Endothelial cell of umbilical vein (primary cell): ENCODE measurements at regions not wholly inside any gene's neighbourhood (a gene's known extent, or its start where the extent isn't known, plus 50 kb on each side); places are given as distances from the start of the nearest gene placed in this dataset.

Source experiments
- CTCF ChIP-seq, 2 donors: IDR thresholded peaks; 1 replicate in 1 of 2; 2 replicates in 1 of 2; pipeline ENCODE4 v1.5.1; 2011; ENCODE audit warnings: low read length in 2 of 2, mild to moderate bottlenecking in 2 of 2, moderate library complexity in 2 of 2, control low read depth in 1 of 2, inconsistent platforms in 1 of 2, low read depth in 1 of 2; ENCODE audit not compliant: insufficient read depth in 1 of 2; ENCODE audit errors: extremely low read depth in 1 of 2
- EZH2 ChIP-seq: IDR thresholded peaks from 2 replicates; pipeline ENCODE4 v1.6.1; 2012; ENCODE audit warnings: borderline replicate concordance, low read depth, mild to moderate bottlenecking, moderate library complexity, low read length, inconsistent platforms; ENCODE audit not compliant: severe bottlenecking
- GATA2 ChIP-seq: IDR thresholded peaks from 2 replicates; pipeline ENCODE4 v1.7.0; 2011; ENCODE audit warnings: low read depth, mild to moderate bottlenecking, moderate library complexity, mixed read lengths, low read length; ENCODE audit not compliant: insufficient read length, insufficient read depth
- MAX ChIP-seq: IDR thresholded peaks from 2 replicates; pipeline ENCODE4 v1.6.1; 2011; ENCODE audit not compliant: insufficient read depth, insufficient read length
- POLR2A ChIP-seq: IDR thresholded peaks from 2 replicates; pipeline ENCODE4 v1.6.1; 2012; ENCODE audit warnings: low read depth, mild to moderate bottlenecking, control low read depth, low read length
- POLR2AphosphoS5 ChIP-seq: IDR thresholded peaks from 2 replicates; pipeline ENCODE4 v1.6.1; 2012; ENCODE audit warnings: low read depth, mild to moderate bottlenecking, control low read depth, low read length, moderate library complexity; ENCODE audit not compliant: insufficient read depth

- no peak for TF ChIP-seq CTCF (IDR thresholded peaks at IDR 0.05; ENCODE audit: extremely low read depth in 1 of 2, insufficient read depth in 1 of 2, low read depth in 1 of 2, low read length in 2 of 2)
- TF ChIP-seq GATA2 = no peak
- TF ChIP-seq POLR2A = no peak
- TF ChIP-seq POLR2AphosphoS5 = no peak
- no peak for TF ChIP-seq MAX
- no peak for TF ChIP-seq EZH2
These were observed 247.9 kb upstream of the SYT4 start for GRCh38 chr18:43525169-43525568.
